GM04504 (cell line): ENCODE measurements at regions not wholly inside any gene's neighbourhood (a gene's known extent, or its start where the extent isn't known, plus 50 kb on each side); places are given as distances from the start of the nearest gene placed in this dataset.

ENCODE experiments used
- DNase-seq: peaks from one replicate; pipeline ENCODE4 v3.0.0-alpha.2; 2012; ENCODE audit warnings: low read depth

DNA sequence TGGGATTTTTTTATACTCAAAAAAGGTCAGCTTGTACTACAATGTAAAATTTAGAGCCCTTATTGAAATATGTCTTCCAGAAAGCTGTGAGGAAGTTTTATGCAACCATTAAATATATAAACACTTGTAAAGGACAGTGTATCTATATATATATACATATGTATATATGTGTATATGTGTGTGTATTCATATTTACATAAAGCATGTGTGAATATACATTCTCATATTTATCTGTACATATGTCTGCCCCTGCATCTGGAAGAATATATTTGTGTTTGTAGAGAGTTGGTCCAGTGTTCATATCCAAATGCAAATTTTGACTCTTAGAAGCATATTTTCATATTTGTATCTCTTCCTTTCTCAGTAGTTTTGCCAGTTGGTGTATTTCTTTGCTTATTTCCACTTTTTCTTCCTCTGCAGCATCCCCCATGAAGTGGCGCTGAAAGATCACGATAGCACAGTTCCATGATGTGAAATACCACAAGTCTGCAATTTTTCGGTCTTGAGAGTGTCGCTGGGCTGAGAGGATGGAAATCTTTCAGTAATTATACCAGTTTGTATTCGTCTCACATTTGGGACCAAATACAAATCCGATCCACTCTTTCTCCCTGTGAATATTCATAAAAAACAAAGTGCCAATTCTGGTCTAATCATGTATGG lies 311.7 kb upstream of the DPH6 start:
- no peak for DNase-seq

DNA sequence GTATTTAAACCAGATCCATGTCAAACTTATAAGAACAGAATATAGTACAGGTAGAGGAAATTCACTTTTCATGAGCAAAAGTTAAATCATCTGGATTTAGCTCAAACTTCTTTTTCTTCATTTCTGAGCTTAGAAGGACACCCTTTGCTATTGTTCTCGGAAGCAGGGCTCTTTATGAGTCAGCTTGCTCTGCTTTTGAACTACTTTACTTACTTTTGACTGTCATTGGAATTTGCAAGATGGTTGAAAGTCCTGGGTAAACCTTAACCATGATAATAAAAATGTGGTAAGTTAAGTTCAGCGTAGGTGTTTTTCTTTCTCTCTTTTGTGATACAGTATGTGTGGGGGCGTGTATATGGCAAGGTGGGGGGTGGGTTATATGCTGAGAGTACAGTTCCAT lies 312.7 kb upstream of the DPH6 start:
- no peak for DNase-seq

DNA sequence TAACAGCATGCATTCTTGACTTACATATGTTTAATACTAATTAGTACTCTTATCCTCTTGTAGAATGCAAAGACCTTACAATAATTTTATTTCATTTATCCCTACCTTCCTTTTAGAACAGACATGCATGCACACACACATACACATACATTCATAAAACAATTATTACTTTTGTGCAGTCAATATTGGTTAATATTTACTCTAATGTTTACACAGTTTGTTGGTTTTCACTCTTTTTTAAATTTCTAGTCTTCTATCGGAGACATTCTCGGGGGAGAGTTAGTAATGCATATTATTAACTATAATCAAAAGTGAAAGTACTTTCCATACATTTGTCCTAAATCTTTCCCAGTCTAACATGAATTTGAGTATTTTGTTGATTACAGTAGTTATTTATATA lies 317.7 kb upstream of the DPH6 start:
- no peak for DNase-seq

- DNase-seq: no peak
Observed at GRCh38 chr15:35867356-35867755, 321.4 kb upstream of the DPH6 start.

DNA sequence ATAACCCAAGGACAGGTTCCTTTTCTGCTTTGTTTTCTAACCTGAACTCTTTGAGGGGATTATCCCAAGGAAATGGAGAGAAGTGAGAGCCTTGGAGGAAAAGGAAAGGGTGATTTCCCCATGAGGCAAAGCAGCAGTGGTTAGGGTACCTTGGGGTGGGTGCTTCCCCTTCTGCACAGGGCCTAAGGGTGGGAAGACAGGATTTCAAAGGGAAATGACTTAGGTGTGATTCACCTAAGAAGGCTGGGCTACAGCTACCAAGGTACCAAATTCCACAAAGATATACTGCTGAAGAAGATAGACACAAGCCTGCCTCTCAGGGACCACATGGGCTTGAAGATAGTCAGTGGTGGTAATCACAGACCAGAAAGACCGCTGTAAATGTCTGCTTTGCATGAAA lies 325.3 kb upstream of the DPH6 start:
- no peak for DNase-seq

DNA sequence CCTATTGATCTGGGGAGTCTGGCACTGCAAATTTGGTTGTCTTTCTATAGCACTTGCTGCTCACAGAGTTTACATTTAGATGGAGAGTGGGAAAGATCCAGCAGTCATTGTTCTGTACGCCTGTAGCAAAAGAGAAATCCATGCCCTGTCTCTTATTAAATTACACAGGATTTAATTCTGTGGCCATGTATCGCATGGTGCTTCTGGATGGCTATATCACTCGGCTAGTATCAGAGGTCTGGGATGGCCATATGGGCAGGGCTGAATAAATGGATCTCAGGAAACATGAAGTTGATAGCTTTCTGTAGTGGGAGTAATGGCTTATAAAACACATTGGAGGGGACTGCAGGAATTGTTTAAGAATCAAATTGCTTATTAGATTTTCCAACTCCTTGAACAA lies 325.8 kb upstream of the DPH6 start:
- DNase-seq: no peak

GRCh38 chr15:35872577-35872976 lies 326.6 kb upstream of the DPH6 start:
- no peak for DNase-seq

GRCh38 chr15:35874260-35874905 lies 328.4 kb upstream of the DPH6 start:
- DNase-seq: peak; percentile 68

DNA sequence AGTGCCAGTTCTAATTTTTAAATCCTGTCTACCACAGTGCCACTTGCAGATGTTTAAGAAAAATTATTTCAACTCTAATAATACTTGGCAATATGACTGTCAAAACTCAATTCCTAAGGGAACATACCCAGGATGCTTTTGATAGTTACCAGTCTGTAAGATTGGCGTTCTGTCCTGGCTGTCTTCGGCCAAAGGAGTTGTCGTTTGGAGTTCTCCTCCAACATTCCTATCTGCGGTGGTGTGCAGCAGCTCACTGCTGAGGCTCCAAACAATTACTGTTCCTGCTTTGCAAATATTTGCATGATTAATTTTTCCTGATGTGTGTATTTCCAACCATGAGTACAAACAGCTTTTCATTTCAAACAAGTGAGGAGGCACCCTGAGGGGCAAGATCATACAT lies 330.8 kb upstream of the DPH6 start:
- no peak for DNase-seq

DNA sequence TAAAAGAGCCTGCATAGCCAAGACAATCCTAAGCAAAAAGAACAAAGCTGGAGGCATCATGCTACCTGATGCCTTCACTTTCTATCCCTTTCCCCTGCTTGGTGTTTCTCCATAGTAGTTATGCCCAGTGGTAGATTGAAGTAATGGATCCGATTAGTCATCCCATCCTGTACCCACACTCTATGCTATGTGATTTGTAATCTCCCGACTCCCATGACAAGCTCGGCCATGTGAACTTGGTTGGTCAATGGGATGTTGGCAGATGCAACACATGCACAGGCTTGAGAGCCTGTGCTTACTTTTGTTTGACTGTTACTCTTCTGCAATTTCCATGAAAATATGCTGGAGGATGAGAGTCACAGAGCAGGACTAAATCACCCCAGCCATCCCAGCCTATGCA lies 334.9 kb upstream of the DPH6 start:
- DNase-seq: no peak

- DNase-seq: no peak
Observed at GRCh38 chr15:35885870-35886269, 339.9 kb upstream of the DPH6 start.

GRCh38 chr15:35886765-35887164 lies 340.8 kb upstream of the DPH6 start:
- DNase-seq: no peak

DNA sequence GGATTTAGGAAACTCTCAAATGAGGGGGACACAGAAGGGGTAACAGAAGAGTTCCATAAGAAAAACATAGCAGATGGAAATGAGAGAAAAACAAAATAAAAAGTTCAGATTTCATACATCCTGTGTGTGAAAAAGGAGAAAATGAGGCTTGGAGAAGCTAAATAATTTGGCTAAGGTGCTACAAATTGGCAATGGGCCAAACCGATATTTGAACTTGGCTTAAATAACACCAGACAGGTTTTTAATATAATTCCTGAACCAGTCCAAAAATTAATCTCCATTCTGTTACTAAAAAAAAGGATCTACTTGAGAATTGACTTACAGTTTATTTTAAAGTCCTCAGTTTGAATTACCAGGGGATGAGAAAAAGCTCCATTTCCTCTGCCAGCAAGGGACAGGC lies 342.9 kb upstream of the DPH6 start:
- no peak for DNase-seq

GRCh38 chr15:35907511-35907910 lies 361.5 kb upstream of the DPH6 start:
- DNase-seq: no peak

GRCh38 chr15:35909414-35909813 lies 363.4 kb upstream of the DPH6 start:
- no peak for DNase-seq

GRCh38 chr15:35910227-35910626 lies 364.3 kb upstream of the DPH6 start:
- DNase-seq: no peak

DNA sequence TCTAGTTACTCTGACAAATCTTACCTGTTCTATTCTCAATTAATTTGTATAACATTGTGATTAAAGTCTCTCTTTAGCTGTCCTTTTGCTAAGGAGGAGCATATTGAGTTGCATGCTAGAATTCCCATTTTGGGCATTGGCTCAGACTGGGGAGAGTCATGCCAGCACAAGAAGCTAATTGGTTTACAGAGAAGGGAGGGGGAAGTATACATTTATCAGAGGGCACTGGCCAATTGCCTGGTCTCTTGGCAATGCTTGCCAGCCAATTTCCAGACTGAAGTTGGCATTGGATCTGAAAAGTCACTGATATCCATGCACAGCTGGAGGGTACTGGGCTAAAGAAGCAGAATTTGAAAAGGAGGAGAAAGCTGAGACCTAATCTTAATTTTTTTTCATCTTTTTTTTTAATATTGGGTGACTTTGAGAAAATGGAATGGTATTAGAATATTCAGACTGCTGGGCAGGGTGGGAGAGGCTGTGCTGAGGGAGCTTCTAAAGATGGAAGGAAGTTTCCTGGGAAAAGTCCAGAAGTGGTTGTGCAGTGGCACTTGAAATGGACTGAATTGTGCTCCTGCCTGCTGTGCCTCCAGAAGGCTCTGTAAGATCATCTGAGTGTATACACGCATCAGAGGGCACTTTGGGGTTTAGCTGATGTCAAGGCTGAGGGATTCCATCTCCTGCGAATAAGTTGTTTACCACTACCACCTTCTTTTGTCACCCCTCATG lies 365.2 kb upstream of the DPH6 start:
- no peak for DNase-seq

GRCh38 chr15:35912196-35912595 lies 366.2 kb upstream of the DPH6 start:
- DNase-seq: no peak

DNA sequence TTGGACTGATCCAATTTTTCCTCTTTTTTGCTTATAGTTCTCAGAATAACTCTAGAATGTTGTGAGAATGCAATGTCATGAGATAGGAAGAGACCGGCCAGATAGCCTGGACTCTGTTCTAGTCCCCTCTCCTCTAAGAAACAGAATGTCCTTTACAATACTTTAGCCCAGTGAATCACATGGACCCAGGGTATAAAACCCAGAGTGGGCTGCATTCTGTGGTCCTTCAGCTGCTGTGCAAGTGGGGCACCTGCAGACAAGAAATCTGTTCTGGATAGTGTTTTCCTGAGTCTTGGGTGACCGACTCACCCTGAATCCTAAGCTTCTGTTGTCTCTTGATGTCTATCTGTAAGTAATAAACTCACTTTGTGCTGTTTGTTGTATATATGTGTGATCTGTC lies 368.6 kb upstream of the DPH6 start:
- no peak for DNase-seq

GRCh38 chr15:35921046-35921445 lies 375.1 kb upstream of the DPH6 start:
- DNase-seq: no peak

- DNase-seq: no peak
Observed at GRCh38 chr15:35925275-35926006, 379.5 kb upstream of the DPH6 start.

DNA sequence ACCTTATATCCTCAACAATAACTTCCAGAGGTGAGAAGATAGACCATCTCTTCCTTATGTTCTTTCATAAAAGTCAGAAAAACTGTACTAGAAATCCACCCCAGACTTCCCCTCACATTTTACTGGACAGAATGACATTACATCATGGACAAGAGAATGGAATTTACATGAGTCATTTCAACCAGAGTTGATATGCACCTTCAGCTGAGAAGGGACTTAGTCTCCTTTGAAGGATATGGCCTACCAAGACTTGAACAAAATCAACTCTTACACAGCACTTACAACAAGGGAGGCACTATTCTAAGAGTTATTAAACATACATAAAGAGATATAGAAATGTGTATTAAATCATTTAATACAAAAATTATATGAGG lies 380.0 kb upstream of the DPH6 start:
- no peak for DNase-seq

DNA sequence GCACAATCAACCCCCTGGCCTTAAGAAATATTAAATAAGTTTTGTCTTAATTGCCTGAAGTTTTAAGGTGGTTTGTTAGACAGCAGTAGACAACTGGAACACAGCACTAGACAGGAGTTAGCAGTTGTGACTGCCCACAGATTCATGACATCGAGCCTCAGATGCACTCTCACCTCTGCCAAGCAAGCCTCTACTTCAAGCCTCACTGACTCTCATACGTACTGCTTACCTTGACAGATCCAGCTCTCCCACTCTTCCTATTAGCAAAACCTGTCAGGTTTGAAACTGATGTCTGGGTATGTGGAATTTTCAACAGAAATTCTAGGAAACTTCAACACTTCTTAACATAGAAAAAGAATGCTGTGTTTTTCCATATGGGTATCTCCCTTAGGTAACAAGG lies 382.9 kb upstream of the DPH6 start:
- no peak for DNase-seq
